ENCODE measurements at regions not wholly inside any gene's neighbourhood (a gene's known extent, or its start where the extent isn't known, plus 50 kb on each side); places are given as distances from the start of the nearest gene placed in this dataset.

GRCh38 chr10:43970018-43970698, 321.5 kb upstream of the ZNF32 start:
- no peak for DNase-seq (ENCODE audit: low spot score)

- no peak for DNase-seq (ENCODE audit: low spot score)
Measured at GRCh38 chr10:43969506-43969905, 320.8 kb upstream of the ZNF32 start.

GRCh38 chr10:43968961-43969360, 320.3 kb upstream of the ZNF32 start:
- DNase-seq (ENCODE audit: low spot score), result no peak

- DNase-seq (ENCODE audit: low spot score), result no peak
Measured at GRCh38 chr10:43968076-43968475, 319.4 kb upstream of the ZNF32 start.

- DNase-seq (ENCODE audit: low spot score), result no peak
Measured at GRCh38 chr10:43966571-43966965, 317.9 kb upstream of the ZNF32 start.

- DNase-seq (ENCODE audit: low spot score), result no peak
Measured at GRCh38 chr10:43965918-43966570, 317.4 kb upstream of the ZNF32 start.

GRCh38 chr10:43965033-43965917, 316.6 kb upstream of the ZNF32 start:
- DNase-seq (ENCODE audit: low spot score), result peak; percentile 86

- no peak for DNase-seq (ENCODE audit: low spot score)
Measured at GRCh38 chr10:43964486-43964885, 315.8 kb upstream of the ZNF32 start.

- DNase-seq (ENCODE audit: low spot score), result no peak
Measured at GRCh38 chr10:43963793-43964425, 315.2 kb upstream of the ZNF32 start.

GRCh38 chr10:43963379-43963778, 314.7 kb upstream of the ZNF32 start:
- no peak for DNase-seq (ENCODE audit: low spot score)

- peak; percentile 52 for DNase-seq (ENCODE audit: low spot score)
Measured at GRCh38 chr10:43962346-43963191, 313.9 kb upstream of the ZNF32 start.

GRCh38 chr10:43961523-43962345, 313.1 kb upstream of the ZNF32 start:
- DNase-seq (ENCODE audit: low spot score), result no peak

- DNase-seq (ENCODE audit: low spot score), result no peak
Measured at GRCh38 chr10:43960981-43961380, 312.3 kb upstream of the ZNF32 start.

- DNase-seq (ENCODE audit: low spot score), result no peak
Measured at GRCh38 chr10:43960477-43960876, 311.8 kb upstream of the ZNF32 start.

GRCh38 chr10:43960135-43960415, 311.4 kb upstream of the ZNF32 start:
- no peak for DNase-seq (ENCODE audit: low spot score)

- no peak for DNase-seq (ENCODE audit: low spot score)
Measured at GRCh38 chr10:43959364-43960134, 310.9 kb upstream of the ZNF32 start.

- DNase-seq (ENCODE audit: low spot score), result no peak
Measured at GRCh38 chr10:43958964-43959363, 310.3 kb upstream of the ZNF32 start.

- no peak for DNase-seq (ENCODE audit: low spot score)
Measured at GRCh38 chr10:43958071-43958432, 309.4 kb upstream of the ZNF32 start.

- DNase-seq (ENCODE audit: low spot score), result no peak
Measured at GRCh38 chr10:43957267-43958070, 308.8 kb upstream of the ZNF32 start.

All from AG08395 (cell line).